Suprapubic skin (tissue), 3 donors: ENCODE measurements at regions not wholly inside any gene's neighbourhood (a gene's known extent, or its start where the extent isn't known, plus 50 kb on each side); places are given as distances from the start of the nearest gene placed in this dataset.

Source experiments
- EP300 ChIP-seq: sonication (generic); formaldehyde crosslinking; IDR thresholded peaks from one replicate; pipeline ENCODE4 v1.6.1; 2017; ENCODE audit warnings: antibody characterized with exemption
- TF ChIP-seq, protein P1 (sequence below), 2 donors: fragments of 200-600 bp in 1 of 2; fragments of 450-650 bp in 1 of 2; sonication (generic) in 1 of 2; IDR thresholded peaks; one replicate each; pipeline ENCODE4 v1.5.1; 2016 to 2019; ENCODE audit warnings: antibody characterized with exemption in 2 of 2, mild to moderate bottlenecking in 1 of 2, moderate library complexity in 1 of 2

DNA sequence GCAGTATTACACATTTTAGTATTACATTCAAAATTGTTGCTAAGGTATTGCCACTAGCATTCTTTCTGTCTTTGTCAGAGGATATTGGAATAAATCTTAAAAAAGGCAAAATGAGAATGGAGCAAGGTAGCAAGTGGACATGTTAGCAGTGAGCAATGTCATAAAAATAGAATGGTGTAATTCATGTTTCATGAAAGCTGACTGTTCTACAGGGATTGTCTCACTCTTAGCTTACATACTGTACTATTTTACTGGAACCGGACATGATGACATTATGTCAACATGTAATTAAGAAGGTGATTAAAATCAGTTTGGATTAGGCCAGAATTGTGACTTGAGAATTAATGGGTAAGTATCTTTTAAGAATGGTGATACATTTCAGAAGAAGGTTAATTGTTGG lies 1086.2 kb downstream of the STIM2 start:
- TF ChIP-seq EP300 = no peak
- TF ChIP-seq, protein P1, sequence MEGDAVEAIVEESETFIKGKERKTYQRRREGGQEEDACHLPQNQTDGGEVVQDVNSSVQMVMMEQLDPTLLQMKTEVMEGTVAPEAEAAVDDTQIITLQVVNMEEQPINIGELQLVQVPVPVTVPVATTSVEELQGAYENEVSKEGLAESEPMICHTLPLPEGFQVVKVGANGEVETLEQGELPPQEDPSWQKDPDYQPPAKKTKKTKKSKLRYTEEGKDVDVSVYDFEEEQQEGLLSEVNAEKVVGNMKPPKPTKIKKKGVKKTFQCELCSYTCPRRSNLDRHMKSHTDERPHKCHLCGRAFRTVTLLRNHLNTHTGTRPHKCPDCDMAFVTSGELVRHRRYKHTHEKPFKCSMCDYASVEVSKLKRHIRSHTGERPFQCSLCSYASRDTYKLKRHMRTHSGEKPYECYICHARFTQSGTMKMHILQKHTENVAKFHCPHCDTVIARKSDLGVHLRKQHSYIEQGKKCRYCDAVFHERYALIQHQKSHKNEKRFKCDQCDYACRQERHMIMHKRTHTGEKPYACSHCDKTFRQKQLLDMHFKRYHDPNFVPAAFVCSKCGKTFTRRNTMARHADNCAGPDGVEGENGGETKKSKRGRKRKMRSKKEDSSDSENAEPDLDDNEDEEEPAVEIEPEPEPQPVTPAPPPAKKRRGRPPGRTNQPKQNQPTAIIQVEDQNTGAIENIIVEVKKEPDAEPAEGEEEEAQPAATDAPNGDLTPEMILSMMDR (IDR thresholded peaks at IDR 0.05) = no peak
